GM18517 (cell line): ENCODE measurements at regions not wholly inside any gene's neighbourhood (a gene's known extent, or its start where the extent isn't known, plus 50 kb on each side); places are given as distances from the start of the nearest gene placed in this dataset.

Experiments
- ATAC-seq: cut with Tn5 transposase; IDR thresholded peaks from one replicate; pipeline ENCODE4 v1.9.1; 2021; ENCODE audit warnings: mild to moderate bottlenecking, moderate library complexity; ENCODE audit not compliant: unreplicated experiment

GRCh38 chr22:48452766-48453165 is 1374.9 kb downstream of the BRD1 start:
- no peak for ATAC-seq

DNA sequence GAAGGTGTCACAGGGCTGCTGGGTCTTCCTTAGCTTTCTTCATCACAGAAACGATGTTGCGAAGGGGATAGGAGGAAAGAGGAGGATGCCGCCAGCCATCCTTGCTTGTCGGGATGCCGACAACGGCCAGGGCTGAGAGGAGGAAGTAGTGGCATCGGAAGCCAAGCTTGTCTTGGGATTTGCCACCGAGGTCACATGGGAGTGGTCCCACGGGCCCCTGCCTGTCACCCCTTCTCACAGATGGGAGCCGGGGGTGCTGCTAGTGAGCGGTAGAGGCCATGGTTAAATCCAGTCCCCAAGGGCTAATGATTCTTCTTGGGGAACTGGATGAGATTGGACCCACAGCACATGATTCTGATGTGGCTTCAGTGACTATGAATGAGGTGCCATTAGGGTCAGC is 1375.8 kb downstream of the BRD1 start:
- no peak for ATAC-seq

GRCh38 chr22:48450188-48450825 is 1377.4 kb downstream of the BRD1 start:
- no peak for ATAC-seq

- no peak for ATAC-seq
These were observed 1378.0 kb downstream of the BRD1 start for GRCh38 chr22:48449466-48450187.

DNA sequence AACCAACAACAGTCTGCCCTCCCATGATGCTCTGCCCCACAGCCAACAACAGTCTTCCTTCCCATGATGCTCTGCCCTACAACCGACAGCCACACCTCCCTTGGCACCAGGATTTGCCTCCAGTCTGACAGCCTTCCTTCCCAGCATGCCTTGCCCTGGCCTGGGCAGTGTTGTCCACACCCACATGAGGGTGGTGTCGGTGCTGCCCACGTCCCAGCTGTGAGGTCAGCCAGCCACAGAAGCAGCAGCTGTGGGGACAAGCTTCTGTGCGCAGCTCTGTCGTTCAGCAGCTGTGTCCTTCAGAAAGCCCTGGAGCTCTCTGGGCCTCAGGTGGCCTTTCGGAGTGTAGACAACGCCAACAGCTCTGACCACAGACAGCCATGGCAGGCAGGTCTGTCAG is 1378.9 kb downstream of the BRD1 start:
- ATAC-seq, result no peak

DNA sequence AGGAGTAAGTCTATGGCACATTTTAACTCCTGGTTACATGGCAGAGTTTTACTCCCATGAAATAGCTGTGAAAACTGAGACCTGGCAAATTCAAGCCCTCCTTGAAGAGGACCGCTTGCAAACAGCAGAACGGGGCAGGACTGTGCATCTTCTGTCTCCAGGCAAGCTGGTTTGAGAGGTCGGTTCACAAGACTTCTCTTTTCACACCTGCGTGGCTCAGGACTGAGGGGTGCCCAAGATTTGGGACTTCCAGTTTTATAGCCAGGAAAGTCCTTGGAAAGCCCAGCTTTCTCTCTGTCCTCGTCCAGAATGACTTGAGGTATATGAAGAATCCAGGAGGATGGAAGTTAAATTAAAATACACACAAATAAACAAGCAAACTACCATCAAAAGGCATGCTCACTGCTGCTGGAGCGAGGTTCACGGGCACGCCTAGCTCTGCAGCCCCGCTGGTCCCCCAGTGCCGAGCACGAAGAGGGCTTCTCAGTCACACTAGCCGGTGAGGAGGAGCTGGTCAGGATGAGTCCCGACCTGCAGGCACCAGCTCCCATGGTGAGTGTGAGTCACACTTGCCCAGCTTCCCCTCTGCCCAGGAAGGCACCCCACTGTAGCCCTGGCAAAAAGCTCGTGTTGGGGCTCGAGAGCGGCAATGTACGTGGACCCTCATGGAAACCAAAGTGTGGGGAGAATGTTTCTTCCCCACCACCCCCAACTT is 1382.4 kb downstream of the BRD1 start:
- no peak for ATAC-seq

GRCh38 chr22:48444320-48445112 is 1383.2 kb downstream of the BRD1 start:
- ATAC-seq, result peak; percentile 67

GRCh38 chr22:48443680-48444079 is 1384.0 kb downstream of the BRD1 start:
- ATAC-seq, result no peak

GRCh38 chr22:48442663-48443062 is 1385.0 kb downstream of the BRD1 start:
- no peak for ATAC-seq

DNA sequence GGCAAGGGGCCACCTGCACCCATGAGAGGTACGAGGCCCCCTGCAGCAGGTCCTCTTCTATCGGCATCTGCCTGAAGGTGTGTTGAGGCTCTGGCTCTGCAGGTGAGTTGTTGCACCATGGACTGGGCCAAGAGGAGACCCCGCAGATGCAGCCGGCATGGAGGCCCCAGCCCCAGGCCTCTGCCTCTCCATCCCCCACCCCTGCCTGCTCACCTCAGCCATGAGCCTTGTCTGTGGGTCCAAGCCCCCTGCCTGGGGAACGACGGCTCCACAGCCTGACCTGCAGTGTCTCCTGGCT is 1386.2 kb downstream of the BRD1 start:
- ATAC-seq, result no peak

DNA sequence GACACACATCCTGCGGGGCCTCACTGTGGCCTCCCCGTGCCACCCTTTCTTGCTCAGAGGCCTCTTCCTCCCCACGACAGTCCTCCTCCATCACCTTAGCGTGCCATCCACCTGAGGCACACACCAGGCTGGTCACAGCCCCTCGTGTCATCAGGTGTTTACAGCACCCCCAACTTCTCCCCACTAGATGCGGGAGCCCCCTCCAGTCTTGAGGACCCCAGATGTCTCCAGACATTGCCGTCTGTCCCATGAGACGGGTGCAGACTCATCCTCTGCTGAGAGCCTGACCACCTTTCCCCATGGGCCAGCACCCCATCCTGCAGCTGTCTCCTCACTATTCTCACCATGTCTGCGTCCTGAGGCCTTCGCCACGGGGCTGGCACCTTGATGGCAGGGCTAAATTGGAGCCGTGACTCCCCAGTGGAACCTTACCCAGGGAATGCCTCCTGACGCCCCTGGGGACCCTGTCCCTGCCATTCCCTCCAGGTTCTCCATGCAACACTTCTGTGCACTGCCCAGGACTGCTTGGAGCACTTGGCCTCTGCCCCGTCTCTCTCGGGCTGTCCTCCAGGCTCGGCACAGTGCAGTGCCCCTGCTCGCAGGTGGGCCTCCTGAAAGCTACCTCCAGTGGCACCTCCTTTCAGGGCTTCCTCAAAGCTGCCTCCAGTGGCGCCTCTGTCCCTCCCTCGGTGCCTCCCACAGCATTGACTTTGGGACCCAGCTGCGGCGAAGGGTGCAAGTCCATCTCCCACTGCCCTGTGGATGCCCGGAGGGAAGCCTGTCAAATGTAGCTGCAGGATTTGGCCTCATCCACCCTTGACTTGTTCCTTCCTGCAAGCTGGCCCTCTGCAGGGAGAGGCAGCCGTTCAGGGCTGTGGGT is 1386.8 kb downstream of the BRD1 start:
- ATAC-seq, result no peak

GRCh38 chr22:48440176-48440575 is 1387.5 kb downstream of the BRD1 start:
- ATAC-seq, result no peak

DNA sequence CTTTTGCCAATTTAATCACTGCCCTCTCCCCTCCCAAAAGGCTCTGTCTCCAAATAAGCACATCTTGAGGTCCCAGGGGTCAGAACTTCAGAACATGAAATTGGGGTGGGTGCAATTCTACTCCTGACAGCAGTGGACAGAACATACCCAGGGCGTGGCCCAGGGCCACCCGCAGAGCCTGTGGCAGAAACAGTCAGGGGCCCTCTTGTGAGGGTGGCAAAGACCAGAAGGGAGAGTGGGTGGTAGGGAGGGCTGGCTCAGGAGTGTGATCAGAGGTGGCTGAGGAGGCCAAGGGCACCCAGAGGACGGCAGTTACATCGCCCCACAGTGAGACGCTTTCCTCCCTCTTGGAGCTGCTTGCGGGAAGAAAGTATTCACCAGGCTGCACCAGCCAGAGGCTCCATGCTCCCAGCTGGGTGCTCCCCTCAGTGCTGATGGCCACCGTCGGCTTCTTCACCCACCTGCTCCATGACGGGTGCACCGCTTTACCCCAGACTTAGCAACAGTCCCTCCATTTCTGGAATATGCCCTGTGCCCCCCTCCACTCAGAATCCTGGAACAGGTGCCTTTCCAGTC is 1388.0 kb downstream of the BRD1 start:
- no peak for ATAC-seq

GRCh38 chr22:48438800-48439559 is 1388.7 kb downstream of the BRD1 start:
- ATAC-seq, result no peak

- ATAC-seq, result no peak
These were observed 1389.6 kb downstream of the BRD1 start for GRCh38 chr22:48438096-48438495.

DNA sequence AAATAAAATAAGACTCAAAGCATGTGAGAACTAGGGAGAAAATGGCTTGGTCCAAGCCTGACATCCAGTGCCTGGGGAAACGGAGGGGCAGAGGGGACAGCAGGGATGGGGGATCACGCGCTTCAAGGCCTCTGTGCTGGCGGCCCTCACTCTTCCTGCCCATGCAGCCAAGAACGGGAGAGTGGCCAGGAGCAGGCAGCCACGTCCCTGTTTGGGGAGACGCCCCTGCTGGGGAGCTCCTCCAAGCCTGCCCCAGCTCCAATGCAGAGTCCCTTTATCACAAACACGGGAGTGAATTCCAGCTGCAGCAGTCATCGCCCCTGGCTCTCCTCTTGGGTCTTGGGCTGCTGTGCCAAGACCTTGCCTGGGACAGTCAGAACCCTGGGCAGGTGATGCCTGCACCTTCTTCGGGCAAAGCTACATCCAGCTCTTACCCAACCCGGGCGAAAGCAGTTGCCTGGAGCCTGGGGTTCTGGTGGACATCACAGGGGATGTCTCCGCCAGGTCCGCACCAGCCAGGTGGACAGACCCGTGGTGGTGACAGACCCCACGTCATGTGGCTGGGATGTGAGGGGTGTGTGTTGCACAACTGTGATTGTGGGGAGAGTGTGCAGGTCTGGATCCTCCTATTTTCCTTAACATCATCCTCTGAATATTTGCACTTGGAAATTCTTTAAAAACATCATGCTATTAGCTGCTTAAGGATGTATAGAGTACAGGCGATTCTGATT is 1391.3 kb downstream of the BRD1 start:
- no peak for ATAC-seq

DNA sequence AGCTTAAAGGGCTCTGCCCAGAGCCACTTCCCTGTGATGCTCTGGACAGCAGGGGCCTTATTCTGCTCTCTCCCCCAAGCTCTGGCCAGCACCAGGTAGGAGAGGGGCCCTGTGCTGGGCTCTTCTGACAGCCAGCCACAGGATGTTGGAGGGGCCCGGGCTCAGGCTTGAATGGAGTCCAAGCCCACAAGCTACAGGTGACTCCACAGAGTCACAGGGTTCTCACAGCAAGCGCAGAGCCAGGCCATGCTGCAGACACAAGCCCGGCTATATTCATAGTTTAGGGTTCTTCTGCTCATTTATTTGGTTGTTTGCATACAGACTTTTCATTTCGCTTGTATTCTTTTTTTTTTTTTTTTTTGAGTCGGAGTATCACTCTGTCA is 1392.8 kb downstream of the BRD1 start:
- ATAC-seq, result no peak

DNA sequence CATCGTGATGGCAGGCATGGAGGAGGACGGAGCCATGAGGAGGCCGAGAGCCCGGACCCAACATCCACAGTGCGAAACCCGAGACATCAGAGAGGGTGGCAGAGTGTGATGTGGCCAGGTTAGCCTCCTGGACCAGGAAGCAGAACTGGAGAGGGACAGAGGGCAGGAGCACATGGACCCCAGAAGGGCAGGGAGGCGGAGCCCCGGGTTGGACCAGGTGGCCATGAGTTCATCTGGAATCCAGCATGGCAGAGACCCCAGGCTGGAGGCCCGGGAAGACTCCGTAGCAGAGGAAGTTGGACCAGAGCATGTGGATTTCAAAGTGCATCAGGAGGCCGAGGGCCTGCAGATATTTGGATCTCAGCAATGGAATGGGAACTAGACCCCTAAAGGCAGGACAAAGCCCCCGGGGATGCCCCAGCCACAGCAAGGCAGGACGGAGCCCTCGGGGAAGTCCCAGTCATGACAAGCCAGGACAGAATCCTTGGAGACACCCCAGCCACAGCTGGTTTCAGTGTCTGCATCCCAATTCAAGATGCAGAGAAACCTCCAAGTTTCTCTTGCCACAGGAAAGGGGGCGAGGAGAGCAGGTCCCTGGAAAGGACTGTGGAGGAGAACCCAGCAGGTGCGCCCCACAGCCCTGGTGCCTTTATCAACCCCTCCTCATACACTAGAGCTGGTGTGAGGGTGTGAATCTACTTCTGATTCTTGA is 1393.4 kb downstream of the BRD1 start:
- no peak for ATAC-seq
